ENCODE measurements at regions not wholly inside any gene's neighbourhood (a gene's known extent, or its start where the extent isn't known, plus 50 kb on each side); places are given as distances from the start of the nearest gene placed in this dataset.

DNA sequence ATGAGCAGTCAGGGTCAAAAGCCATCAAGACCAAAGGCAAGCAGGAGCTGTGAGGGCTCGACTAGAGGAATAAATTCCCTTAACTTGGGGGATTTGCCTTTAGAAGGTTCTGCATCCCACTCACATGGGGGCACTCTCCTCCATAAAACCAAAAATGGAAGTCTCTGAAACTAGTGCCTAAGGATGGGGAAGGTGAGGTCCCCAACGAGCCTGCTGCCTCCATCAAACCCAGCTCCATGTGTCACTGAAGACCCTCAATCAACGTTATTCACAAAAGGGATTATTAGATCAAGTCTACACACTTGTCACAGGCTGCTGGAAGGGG is 254.9 kb upstream of the NCKAP5 start:
- H3K27me3 ChIP-seq, result no peaks in the 10 kb centered on the region
- no peak for TF ChIP-seq EP300 (IDR thresholded peaks at IDR 0.05)
- no peak for TF ChIP-seq POLR2A (IDR thresholded peaks at IDR 0.05; ENCODE audit: low read depth)
- TF ChIP-seq POLR2AphosphoS5 (IDR thresholded peaks at IDR 0.05), result no peak
- TF ChIP-seq, protein P1, sequence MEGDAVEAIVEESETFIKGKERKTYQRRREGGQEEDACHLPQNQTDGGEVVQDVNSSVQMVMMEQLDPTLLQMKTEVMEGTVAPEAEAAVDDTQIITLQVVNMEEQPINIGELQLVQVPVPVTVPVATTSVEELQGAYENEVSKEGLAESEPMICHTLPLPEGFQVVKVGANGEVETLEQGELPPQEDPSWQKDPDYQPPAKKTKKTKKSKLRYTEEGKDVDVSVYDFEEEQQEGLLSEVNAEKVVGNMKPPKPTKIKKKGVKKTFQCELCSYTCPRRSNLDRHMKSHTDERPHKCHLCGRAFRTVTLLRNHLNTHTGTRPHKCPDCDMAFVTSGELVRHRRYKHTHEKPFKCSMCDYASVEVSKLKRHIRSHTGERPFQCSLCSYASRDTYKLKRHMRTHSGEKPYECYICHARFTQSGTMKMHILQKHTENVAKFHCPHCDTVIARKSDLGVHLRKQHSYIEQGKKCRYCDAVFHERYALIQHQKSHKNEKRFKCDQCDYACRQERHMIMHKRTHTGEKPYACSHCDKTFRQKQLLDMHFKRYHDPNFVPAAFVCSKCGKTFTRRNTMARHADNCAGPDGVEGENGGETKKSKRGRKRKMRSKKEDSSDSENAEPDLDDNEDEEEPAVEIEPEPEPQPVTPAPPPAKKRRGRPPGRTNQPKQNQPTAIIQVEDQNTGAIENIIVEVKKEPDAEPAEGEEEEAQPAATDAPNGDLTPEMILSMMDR (IDR thresholded peaks at IDR 0.05), result no peak
- no peak overlapping the region for H3K27ac ChIP-seq (replicated peaks in 1 of 4)
- peaks cover 0 to 4% (median 2%) of the 10 kb centered on the region in 4 donors for H3K9me3 ChIP-seq
- H3K4me1 ChIP-seq, result peaks cover 3 to 6% (median 4%) of the 10 kb centered on the region in 4 donors
- DNase-seq (ENCODE audit: extremely low spot score), result peak; percentile 88
- H3K36me3 ChIP-seq, result no peaks in the 10 kb centered on the region
- WGBS, result 80% methylated on average over 3 of the region's 3 CpGs
- no peak overlapping the region for H3K4me3 ChIP-seq
- intact Hi-C loops (cut with DNase I), result no loop called here

DNA sequence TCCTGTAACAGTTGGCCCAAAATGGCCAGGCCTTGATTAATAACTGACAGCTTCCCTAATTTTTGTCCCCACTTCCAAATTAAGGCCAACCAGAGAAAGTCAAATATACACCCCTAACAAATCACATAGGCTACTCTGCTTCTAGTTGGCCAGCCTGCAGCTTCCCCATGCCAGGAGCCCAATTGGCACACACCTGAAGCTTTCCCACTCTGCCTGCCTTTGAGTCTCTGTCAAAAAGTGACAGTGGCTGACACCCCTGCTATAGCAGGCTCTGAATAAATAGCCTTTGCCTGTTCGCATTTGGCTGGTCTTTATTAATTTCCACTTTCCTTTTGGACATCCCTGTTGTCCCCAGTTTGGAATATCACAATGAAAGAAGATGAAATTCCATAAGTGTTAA is 256.6 kb upstream of the NCKAP5 start:
- Histone ChIP-seq H3K4me3 (no peak overlapping the region), H3K9me3 (peaks cover 0 to 4% (median 2%) of the 10 kb centered on the region in 4 donors), H3K36me3 (no peaks in the 10 kb centered on the region), H3K27ac (replicated peaks in 1 of 4) (no peak overlapping the region), H3K27me3 (no peaks in the 10 kb centered on the region), H3K4me1 (no peaks in the 10 kb centered on the region)
- DNase-seq (ENCODE audit: extremely low spot score), result peak; percentile 82
- TF ChIP-seq POLR2AphosphoS5 (IDR thresholded peaks at IDR 0.05) (no peak), POLR2A (IDR thresholded peaks at IDR 0.05; ENCODE audit: low read depth) (no peak), EP300 (IDR thresholded peaks at IDR 0.05) (no peak)
- TF ChIP-seq, protein P1 (IDR thresholded peaks at IDR 0.05), result no peak
- intact Hi-C loops (cut with DNase I), result no loop called here
- WGBS, result 79% methylated on average over 1 of the region's 1 CpG

DNA sequence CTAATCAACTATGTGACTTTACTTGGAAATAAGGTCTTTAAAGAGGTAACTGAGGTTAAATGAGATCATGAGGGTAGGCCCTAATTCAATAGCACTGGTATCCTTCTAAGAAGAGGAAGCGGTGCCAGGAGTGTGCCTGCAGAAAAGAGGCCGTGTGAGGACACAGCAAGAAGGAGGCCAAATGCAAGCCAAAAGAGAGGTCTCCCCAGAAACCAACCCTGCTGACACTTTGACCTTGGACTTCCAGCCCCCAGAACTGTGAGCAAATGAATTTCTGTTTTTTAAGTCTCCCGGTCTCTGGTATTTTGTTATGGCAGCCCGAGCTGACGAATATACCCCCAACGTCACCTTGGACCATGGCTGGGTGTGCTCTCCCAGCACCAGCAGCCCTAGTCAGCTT is 257.5 kb upstream of the NCKAP5 start:
- no peaks in the 10 kb centered on the region for H3K27me3 ChIP-seq
- no peak overlapping the region for H3K4me3 ChIP-seq
- H3K4me1 ChIP-seq, result no peaks in the 10 kb centered on the region
- peaks cover 0 to 4% (median 2%) of the 10 kb centered on the region in 4 donors for H3K9me3 ChIP-seq
- TF ChIP-seq POLR2A (IDR thresholded peaks at IDR 0.05; ENCODE audit: low read depth), result no peak
- TF ChIP-seq POLR2AphosphoS5 (IDR thresholded peaks at IDR 0.05), result no peak
- TF ChIP-seq, protein P1 (IDR thresholded peaks at IDR 0.05), result no peak
- no peak for TF ChIP-seq EP300 (IDR thresholded peaks at IDR 0.05)
- H3K27ac ChIP-seq (replicated peaks in 1 of 4), result no peak overlapping the region
- peak; percentile 80 for DNase-seq (ENCODE audit: extremely low spot score)
- no peaks in the 10 kb centered on the region for H3K36me3 ChIP-seq
- intact Hi-C loops (cut with DNase I), result no loop called here
- 89% methylated on average over 6 of the region's 6 CpGs for WGBS

DNA sequence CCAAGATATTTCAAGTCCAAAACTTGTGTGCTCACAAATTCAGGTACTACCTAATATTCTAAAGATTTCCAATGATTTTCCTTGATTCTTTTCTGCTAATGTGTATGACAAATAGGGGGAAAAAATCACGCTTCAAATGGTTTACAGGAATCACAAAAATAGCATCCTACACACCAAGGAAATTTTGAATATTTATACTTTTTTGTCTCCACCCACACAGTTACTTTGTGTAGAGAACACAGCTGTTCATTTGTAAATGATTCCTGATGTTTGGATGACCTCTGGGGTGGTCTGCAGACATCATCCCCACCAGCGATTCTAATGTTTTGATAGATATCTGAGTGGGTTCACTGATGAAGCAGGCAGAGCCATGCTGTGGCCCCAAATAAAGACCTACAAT is 260.6 kb upstream of the NCKAP5 start:
- H3K36me3 ChIP-seq, result no peaks in the 10 kb centered on the region
- TF ChIP-seq POLR2A (IDR thresholded peaks at IDR 0.05; ENCODE audit: low read depth), result no peak
- TF ChIP-seq, protein P1 (IDR thresholded peaks at IDR 0.05), result no peak
- no peak for TF ChIP-seq EP300 (IDR thresholded peaks at IDR 0.05)
- no peak for TF ChIP-seq POLR2AphosphoS5 (IDR thresholded peaks at IDR 0.05)
- no peaks in the 10 kb centered on the region for H3K4me1 ChIP-seq
- no peak for DNase-seq (ENCODE audit: extremely low spot score)
- H3K9me3 ChIP-seq, result peaks cover 0 to 4% (median 2%) of the 10 kb centered on the region in 4 donors
- no peak overlapping the region for H3K4me3 ChIP-seq
- H3K27ac ChIP-seq (replicated peaks in 1 of 4), result no peak overlapping the region
- WGBS, result 54% methylated on average over 2 of the region's 2 CpGs
- no peaks in the 10 kb centered on the region for H3K27me3 ChIP-seq
- intact Hi-C loops (cut with DNase I), result no loop called here

DNA sequence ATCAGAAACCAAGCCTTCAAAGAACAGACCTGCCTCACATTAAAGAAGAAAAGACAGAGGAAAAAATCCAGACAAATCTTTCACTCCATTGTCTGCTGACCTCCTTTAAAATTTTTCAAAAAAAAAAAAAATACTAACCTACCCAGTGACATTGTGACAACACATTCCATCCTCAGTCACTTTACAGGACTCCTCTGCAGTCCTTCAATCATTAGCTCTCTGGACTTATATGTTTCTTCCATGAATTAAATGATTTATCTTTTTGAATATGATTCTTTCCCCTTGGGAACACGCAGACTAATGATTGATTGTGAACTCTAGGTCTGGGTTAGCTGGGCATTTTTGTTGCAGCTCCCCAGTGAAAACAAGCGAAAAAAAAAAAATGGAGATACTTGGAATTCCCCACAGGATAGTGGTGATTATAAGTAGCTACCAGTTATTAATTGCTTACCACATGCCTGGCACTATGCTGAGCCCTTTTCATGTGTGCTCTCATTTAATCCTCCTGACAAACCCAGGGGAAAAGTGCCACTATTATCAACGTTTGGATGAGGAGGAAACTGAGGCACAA is 261.3 kb upstream of the NCKAP5 start:
- intact Hi-C loops (cut with DNase I), result no loop called here
- DNase-seq (ENCODE audit: extremely low spot score), result peak; percentile 42

More for the DNA sequence above, 261.3 kb upstream of the NCKAP5 start:
- H3K27ac ChIP-seq (replicated peaks in 1 of 4), result no peak overlapping the region
- WGBS, result 31% methylated on average over 3 of the region's 3 CpGs
- H3K36me3 ChIP-seq, result no peaks in the 10 kb centered on the region
- H3K9me3 ChIP-seq, result peaks cover 0 to 4% (median 2%) of the 10 kb centered on the region in 4 donors
- H3K27me3 ChIP-seq, result no peaks in the 10 kb centered on the region
- no peaks in the 10 kb centered on the region for H3K4me1 ChIP-seq
- H3K4me3 ChIP-seq, result no peak overlapping the region
- no peak for TF ChIP-seq POLR2A (IDR thresholded peaks at IDR 0.05; ENCODE audit: low read depth)
- TF ChIP-seq, protein P1 (IDR thresholded peaks at IDR 0.05), result no peak
- no peak for TF ChIP-seq EP300 (IDR thresholded peaks at IDR 0.05)
- TF ChIP-seq POLR2AphosphoS5 (IDR thresholded peaks at IDR 0.05), result no peak

Data from esophagus muscularis mucosa (tissue), 4 donors.